ENCODE measurements at regions not wholly inside any gene's neighbourhood (a gene's known extent, or its start where the extent isn't known, plus 50 kb on each side); places are given as distances from the start of the nearest gene placed in this dataset.

DNA sequence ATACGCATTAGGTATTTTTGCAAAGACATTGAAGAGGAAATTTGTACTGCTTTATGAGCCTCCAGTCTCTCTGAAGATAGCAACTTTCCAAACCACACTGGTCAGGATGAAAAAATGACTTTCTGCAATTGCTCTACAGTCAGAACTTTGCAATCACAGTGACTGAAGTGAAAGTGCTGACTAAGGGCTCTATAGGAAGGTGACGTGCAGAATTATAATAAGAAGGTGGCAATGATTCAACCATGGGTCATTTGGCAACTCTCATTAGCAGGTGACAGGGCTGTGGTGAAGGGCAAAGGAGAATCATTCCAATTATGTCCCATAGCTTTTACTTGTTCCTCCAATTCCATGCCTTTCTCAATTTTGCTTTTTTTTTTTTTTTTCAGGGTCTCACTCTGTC, 311.0 kb downstream of the ANKRD30A start:
- Mint-ChIP-seq H3K27ac (no peak overlapping the region), H3K9me3 (peaks cover 33% of the 10 kb centered on the region), H3K4me3 (no peak overlapping the region), H3K4me1 (ENCODE audit: low read depth) (no peaks in the 10 kb centered on the region), H3K36me3 (ENCODE audit: low read depth) (no peaks in the 10 kb centered on the region), H3K27me3 (ENCODE audit: low read depth) (no peaks in the 10 kb centered on the region)
- DNase-seq (ENCODE audit: low spot score), result no peak

DNA sequence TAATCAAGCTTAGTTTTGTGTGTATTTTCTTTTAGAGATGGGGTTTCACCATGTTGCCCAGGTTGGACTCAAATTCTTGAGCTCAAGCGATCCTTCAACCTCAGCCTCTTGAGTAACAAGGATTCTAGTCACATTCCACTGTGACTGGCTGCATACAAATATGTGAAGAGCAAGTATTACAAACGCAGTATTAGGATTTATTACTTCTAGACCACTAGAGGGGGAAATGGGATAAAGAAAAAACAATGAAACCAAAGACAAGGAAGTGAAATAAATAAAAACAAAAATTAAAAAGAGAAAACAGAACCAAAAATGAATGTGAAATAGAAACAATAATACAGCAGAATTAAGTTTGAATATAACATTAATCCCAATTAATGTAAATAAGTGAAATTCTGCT, 308.7 kb downstream of the ANKRD30A start:
- Mint-ChIP-seq H3K4me3 (no peak overlapping the region), H3K36me3 (ENCODE audit: low read depth) (no peaks in the 10 kb centered on the region), H3K27me3 (ENCODE audit: low read depth) (no peaks in the 10 kb centered on the region), H3K9me3 (peaks cover 33% of the 10 kb centered on the region), H3K4me1 (ENCODE audit: low read depth) (no peaks in the 10 kb centered on the region), H3K27ac (no peak overlapping the region)
- no peak for DNase-seq (ENCODE audit: low spot score)

All from T-helper 2 cell treated with Interferon-gamma antibody and Interleukin-4, amounts not matched to agents 5 μg/mL and 100 μg/mL, for 36 hours (primary cell).